Right atrium auricular region (tissue), 2 donors: ENCODE measurements at regions not wholly inside any gene's neighbourhood (a gene's known extent, or its start where the extent isn't known, plus 50 kb on each side); places are given as distances from the start of the nearest gene placed in this dataset.

ENCODE experiments used
- DNase-seq: peaks from one replicate; pipeline ENCODE4 v3.0.0-alpha.2; 2019; ENCODE audit warnings: low spot score
- H3K27ac ChIP-seq, 2 donors: fragments of 200-600 bp; sonication (generic); 1 replicate in 1 of 2; 2 replicates in 1 of 2; pipeline ENCODE4 v1.5.1; 2016 to 2019
- H3K27me3 ChIP-seq, 2 donors: fragments of 200-600 bp; sonication (generic); one replicate each; pipeline versions ENCODE4 v1.5.1 to v1.6.0; 2017 to 2019
- H3K36me3 ChIP-seq: fragments of 200-600 bp; sonication (generic); one replicate; pipeline ENCODE4 v1.5.1; 2016
- H3K4me1 ChIP-seq, 2 donors: fragments of 200-600 bp; sonication (generic); one replicate each; pipeline versions ENCODE4 v1.5.1 to v1.6.0; 2017 to 2019
- H3K4me3 ChIP-seq, 2 donors: fragments of 200-600 bp; sonication (generic); 1 replicate in 1 of 2; 2 replicates in 1 of 2; pipeline ENCODE4 v1.5.1; 2017 to 2019; ENCODE audit warnings: mild to moderate bottlenecking in 1 of 2, moderate library complexity in 1 of 2
- H3K9me3 ChIP-seq, 2 donors: fragments of 200-600 bp; sonication (generic); one replicate each; pipeline ENCODE4 v1.5.1; 2019
- CTCF ChIP-seq, 2 donors: fragments of 200-600 bp; sonication (generic); IDR thresholded peaks; one replicate each; pipeline ENCODE4 v1.5.1; 2019; ENCODE audit warnings: antibody characterized with exemption in 2 of 2

GRCh38 chr6:114449659-114450058 lies 106.8 kb upstream of the HS3ST5 start:
- TF ChIP-seq CTCF (IDR thresholded peaks at IDR 0.05) = no peak
- DNase-seq = no peak
- Histone ChIP-seq H3K9me3 (no peaks in the 10 kb centered on the region), H3K36me3 (no peaks in the 10 kb centered on the region), H3K27ac (no peak overlapping the region), H3K27me3 (no peaks in the 10 kb centered on the region), H3K4me3 (no peak overlapping the region), H3K4me1 (no peaks in the 10 kb centered on the region)

- no peak for DNase-seq
- H3K4me1 ChIP-seq = no peaks in the 10 kb centered on the region
- H3K4me3 ChIP-seq = no peak overlapping the region
- H3K36me3 ChIP-seq = no peaks in the 10 kb centered on the region
- H3K27me3 ChIP-seq = no peaks in the 10 kb centered on the region
- H3K9me3 ChIP-seq = no peaks in the 10 kb centered on the region
- no peak for TF ChIP-seq CTCF (IDR thresholded peaks at IDR 0.05)
- H3K27ac ChIP-seq = no peak overlapping the region
Measured at GRCh38 chr6:114446342-114446741, 103.5 kb upstream of the HS3ST5 start.

- Histone ChIP-seq H3K9me3 (no peaks in the 10 kb centered on the region), H3K27me3 (no peaks in the 10 kb centered on the region), H3K27ac (no peak overlapping the region), H3K36me3 (no peaks in the 10 kb centered on the region), H3K4me1 (no peaks in the 10 kb centered on the region), H3K4me3 (no peak overlapping the region)
- TF ChIP-seq CTCF (IDR thresholded peaks at IDR 0.05) = no peak
- no peak for DNase-seq
Measured at GRCh38 chr6:114445846-114446245, 103.0 kb upstream of the HS3ST5 start.

GRCh38 chr6:114439411-114439810 lies 96.6 kb upstream of the HS3ST5 start:
- Histone ChIP-seq H3K9me3 (no peaks in the 10 kb centered on the region), H3K27ac (no peak overlapping the region), H3K4me3 (no peak overlapping the region), H3K27me3 (no peaks in the 10 kb centered on the region), H3K4me1 (no peaks in the 10 kb centered on the region), H3K36me3 (no peaks in the 10 kb centered on the region)
- no peak for DNase-seq
- no peak for TF ChIP-seq CTCF (IDR thresholded peaks at IDR 0.05)

GRCh38 chr6:114437235-114437634 lies 94.4 kb upstream of the HS3ST5 start:
- DNase-seq = no peak
- H3K36me3 ChIP-seq = no peaks in the 10 kb centered on the region
- H3K27ac ChIP-seq = no peak overlapping the region
- no peaks in the 10 kb centered on the region for H3K27me3 ChIP-seq
- TF ChIP-seq CTCF (IDR thresholded peaks at IDR 0.05) = no peak
- no peaks in the 10 kb centered on the region for H3K9me3 ChIP-seq
- H3K4me3 ChIP-seq = no peak overlapping the region
- H3K4me1 ChIP-seq = no peaks in the 10 kb centered on the region

GRCh38 chr6:114436691-114437090 lies 93.9 kb upstream of the HS3ST5 start:
- Histone ChIP-seq H3K27ac (no peak overlapping the region), H3K4me3 (no peak overlapping the region), H3K4me1 (no peaks in the 10 kb centered on the region), H3K36me3 (no peaks in the 10 kb centered on the region), H3K9me3 (no peaks in the 10 kb centered on the region), H3K27me3 (no peaks in the 10 kb centered on the region)
- DNase-seq = no peak
- TF ChIP-seq CTCF (IDR thresholded peaks at IDR 0.05) = no peak
